ENCODE measurements at regions not wholly inside any gene's neighbourhood (a gene's known extent, or its start where the extent isn't known, plus 50 kb on each side); places are given as distances from the start of the nearest gene placed in this dataset.

DNA sequence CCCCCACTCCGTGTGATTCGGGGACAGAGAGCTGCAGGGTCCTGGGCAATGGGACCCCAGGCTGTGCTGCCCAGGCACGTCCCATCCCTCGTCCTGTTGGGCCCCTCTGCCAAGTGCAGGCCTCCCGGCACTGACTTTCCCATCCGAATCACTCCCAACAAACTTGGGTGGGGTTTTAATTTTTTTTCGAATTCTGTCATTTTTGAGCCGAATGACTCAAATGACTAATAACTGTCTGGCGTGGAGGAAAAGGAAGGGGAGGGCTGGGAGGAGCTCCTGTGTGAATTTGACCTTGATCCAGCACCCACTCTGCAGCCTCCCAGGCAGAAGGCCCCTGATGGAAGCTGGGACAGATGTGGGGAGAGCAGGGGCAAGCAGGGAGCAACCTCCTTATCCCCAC is 1173.2 kb downstream of the BRD1 start:
- TF ChIP-seq, protein P1, sequence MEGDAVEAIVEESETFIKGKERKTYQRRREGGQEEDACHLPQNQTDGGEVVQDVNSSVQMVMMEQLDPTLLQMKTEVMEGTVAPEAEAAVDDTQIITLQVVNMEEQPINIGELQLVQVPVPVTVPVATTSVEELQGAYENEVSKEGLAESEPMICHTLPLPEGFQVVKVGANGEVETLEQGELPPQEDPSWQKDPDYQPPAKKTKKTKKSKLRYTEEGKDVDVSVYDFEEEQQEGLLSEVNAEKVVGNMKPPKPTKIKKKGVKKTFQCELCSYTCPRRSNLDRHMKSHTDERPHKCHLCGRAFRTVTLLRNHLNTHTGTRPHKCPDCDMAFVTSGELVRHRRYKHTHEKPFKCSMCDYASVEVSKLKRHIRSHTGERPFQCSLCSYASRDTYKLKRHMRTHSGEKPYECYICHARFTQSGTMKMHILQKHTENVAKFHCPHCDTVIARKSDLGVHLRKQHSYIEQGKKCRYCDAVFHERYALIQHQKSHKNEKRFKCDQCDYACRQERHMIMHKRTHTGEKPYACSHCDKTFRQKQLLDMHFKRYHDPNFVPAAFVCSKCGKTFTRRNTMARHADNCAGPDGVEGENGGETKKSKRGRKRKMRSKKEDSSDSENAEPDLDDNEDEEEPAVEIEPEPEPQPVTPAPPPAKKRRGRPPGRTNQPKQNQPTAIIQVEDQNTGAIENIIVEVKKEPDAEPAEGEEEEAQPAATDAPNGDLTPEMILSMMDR (IDR thresholded peaks at IDR 0.05) = no peak
- no peak for TF ChIP-seq POLR2A (IDR thresholded peaks at IDR 0.05)
- 52 to 70% (median 54%) methylated on average over 9 of the region's 9 CpGs for WGBS, 4 donors
- Histone ChIP-seq H3K4me3 (no peak overlapping the region), H3K9me3 (replicated peaks in 1 of 3) (no peaks in the 10 kb centered on the region), H3K4me1 (replicated peaks in 1 of 2) (no peaks in the 10 kb centered on the region), H3K36me3 (replicated peaks in 1 of 2) (no peaks in the 10 kb centered on the region), H3K27ac (no peak overlapping the region), H3K27me3 (no peaks in the 10 kb centered on the region)
- intact Hi-C loops (cut with DNase I) = no loop called here
- no peak for DNase-seq

DNA sequence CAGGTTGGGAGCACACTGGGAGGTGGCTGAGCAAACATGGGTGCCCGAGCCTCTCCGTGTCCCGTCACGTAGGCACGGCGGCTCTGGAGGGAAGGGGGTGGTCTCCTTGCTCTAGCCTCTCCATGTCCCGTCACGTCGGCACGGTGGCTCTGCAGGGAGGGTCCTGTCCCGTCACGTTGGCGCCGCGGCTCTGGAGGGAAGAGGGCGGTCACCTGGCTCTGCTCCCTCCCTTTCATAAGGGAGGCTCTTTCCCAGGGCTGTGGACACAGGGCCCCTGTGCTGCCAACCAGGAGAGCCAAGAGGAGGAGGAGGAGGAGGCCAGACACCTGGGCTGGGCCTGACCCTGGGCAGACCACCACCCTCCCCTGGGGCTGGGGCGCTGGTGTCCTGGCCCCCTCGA is 1173.7 kb downstream of the BRD1 start:
- intact Hi-C loops (cut with DNase I) = no loop called here
- H3K27me3 ChIP-seq = no peaks in the 10 kb centered on the region
- no peak overlapping the region for H3K4me3 ChIP-seq
- DNase-seq = no peak
- no peak overlapping the region for H3K27ac ChIP-seq
- 70 to 90% (median 85%) methylated on average over 6 to 18 of the region's 18 CpGs for WGBS, 4 donors
- no peaks in the 10 kb centered on the region for H3K36me3 ChIP-seq (replicated peaks in 1 of 2)
- TF ChIP-seq, protein P1 (IDR thresholded peaks at IDR 0.05) = no peak
- no peak for TF ChIP-seq POLR2A (IDR thresholded peaks at IDR 0.05)
- no peaks in the 10 kb centered on the region for H3K9me3 ChIP-seq (replicated peaks in 1 of 3)
- H3K4me1 ChIP-seq (replicated peaks in 1 of 2) = no peaks in the 10 kb centered on the region

DNA sequence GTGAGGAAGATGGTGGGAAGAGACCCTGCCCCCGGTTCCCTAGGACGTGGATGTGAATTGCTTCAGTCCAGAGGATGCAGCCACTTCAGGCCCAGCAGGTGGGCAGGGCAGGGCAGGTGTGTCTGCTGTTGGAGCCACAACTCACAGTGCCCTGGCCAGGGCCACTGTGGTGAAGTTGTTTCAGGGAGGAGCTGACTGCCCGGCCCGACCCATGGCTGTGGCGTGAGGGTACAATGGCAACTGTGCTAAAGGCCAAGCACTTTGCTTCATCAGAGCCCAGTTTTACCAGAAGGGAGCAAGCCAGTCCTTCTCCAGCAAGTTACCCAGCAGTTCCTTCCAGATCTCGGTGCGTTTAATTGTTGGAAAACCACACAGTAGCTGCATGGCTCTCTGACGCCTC is 1174.4 kb downstream of the BRD1 start:
- Histone ChIP-seq H3K27ac (no peak overlapping the region), H3K36me3 (replicated peaks in 1 of 2) (no peaks in the 10 kb centered on the region), H3K4me1 (replicated peaks in 1 of 2) (no peaks in the 10 kb centered on the region), H3K9me3 (replicated peaks in 1 of 3) (no peaks in the 10 kb centered on the region), H3K27me3 (no peaks in the 10 kb centered on the region), H3K4me3 (no peak overlapping the region)
- intact Hi-C loops (cut with DNase I) = no loop called here
- no peak for DNase-seq
- TF ChIP-seq POLR2A (IDR thresholded peaks at IDR 0.05) = no peak
- TF ChIP-seq, protein P1 (IDR thresholded peaks at IDR 0.05) = no peak
- 56 to 76% (median 74%) methylated on average over 4 to 8 of the region's 8 CpGs for WGBS, 4 donors

DNA sequence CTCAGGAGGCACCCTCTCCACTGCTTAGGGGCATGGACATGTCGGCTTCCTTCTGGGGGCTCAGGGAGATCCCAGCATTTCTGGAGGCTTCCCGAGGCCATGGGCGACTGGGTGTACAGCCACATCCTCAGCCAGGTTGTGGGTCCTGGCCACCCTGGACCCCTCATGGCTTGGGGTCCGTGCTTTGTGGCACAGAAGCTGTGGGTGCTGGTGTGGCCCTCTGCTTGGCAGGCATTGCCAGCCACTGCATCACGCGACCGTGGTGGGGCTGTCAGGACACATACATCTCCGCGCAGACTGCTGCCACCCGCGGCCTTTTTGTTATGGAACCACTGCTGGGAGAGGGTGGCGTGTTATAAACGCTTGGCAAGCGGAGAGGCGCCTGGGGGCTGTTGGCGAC is 1174.9 kb downstream of the BRD1 start:
- no peaks in the 10 kb centered on the region for H3K36me3 ChIP-seq (replicated peaks in 1 of 2)
- no peaks in the 10 kb centered on the region for H3K4me1 ChIP-seq (replicated peaks in 1 of 2)
- TF ChIP-seq, protein P1 (IDR thresholded peaks at IDR 0.05) = no peak
- TF ChIP-seq POLR2A (IDR thresholded peaks at IDR 0.05) = no peak
- H3K27ac ChIP-seq = no peak overlapping the region
- WGBS, 4 donors = 74 to 80% (median 75%) methylated on average over 12 to 16 of the region's 16 CpGs
- DNase-seq = no peak
- no peak overlapping the region for H3K4me3 ChIP-seq
- no peaks in the 10 kb centered on the region for H3K9me3 ChIP-seq (replicated peaks in 1 of 3)
- intact Hi-C loops (cut with DNase I) = no loop called here
- H3K27me3 ChIP-seq = no peaks in the 10 kb centered on the region

All from adrenal gland (tissue), 9 donors.